Tibial nerve (tissue), 4 donors: ENCODE measurements at regions not wholly inside any gene's neighbourhood (a gene's known extent, or its start where the extent isn't known, plus 50 kb on each side); places are given as distances from the start of the nearest gene placed in this dataset.

Experiments
- DNase-seq, 2 donors: peaks; one replicate each; pipeline ENCODE4 v3.0.0-alpha.2; 2019; ENCODE audit warnings: low spot score in 2 of 2
- H3K27ac ChIP-seq, 4 donors: fragments of 200-600 bp; sonication (generic) in 3 of 4; one replicate each; pipeline ENCODE4 v1.5.1; 2017 to 2019; ENCODE audit warnings: mild to moderate bottlenecking in 1 of 4
- H3K27me3 ChIP-seq, 2 donors: fragments of 200-600 bp; sonication (generic) in 1 of 2; one replicate each; pipeline versions ENCODE4 v1.5.1 to v1.6.0; 2017 to 2019
- H3K36me3 ChIP-seq, 3 donors: fragments of 200-600 bp; sonication (generic); one replicate each; pipeline ENCODE4 v1.5.1; 2018 to 2019
- H3K4me1 ChIP-seq, 4 donors: fragments of 200-600 bp; sonication (generic) in 3 of 4; one replicate each; pipeline ENCODE4 v1.5.1; 2017 to 2019
- H3K4me3 ChIP-seq, 4 donors: fragments of 200-600 bp; sonication (generic) in 3 of 4; one replicate each; pipeline ENCODE4 v1.5.1; 2017 to 2019; ENCODE audit warnings: mild to moderate bottlenecking in 1 of 4, moderate library complexity in 1 of 4
- H3K9me3 ChIP-seq, 4 donors: fragments of 200-600 bp; sonication (generic) in 3 of 4; one replicate each; pipeline ENCODE4 v1.5.1; 2017 to 2019
- CTCF ChIP-seq, 5 experiments: fragments of 200-600 bp in 3 of 5; fragments of 450-650 bp in 2 of 5; sonication (generic) in 3 of 5; IDR thresholded peaks; one replicate each; pipeline ENCODE4 v1.5.1; 2016 to 2019; ENCODE audit warnings: antibody characterized with exemption in 5 of 5, mild to moderate bottlenecking in 3 of 5, moderate library complexity in 2 of 5
- EP300 ChIP-seq, 2 donors: sonication (generic); formaldehyde crosslinking; IDR thresholded peaks; one replicate each; pipeline ENCODE4 v1.6.1; 2017; ENCODE audit warnings: antibody characterized with exemption in 2 of 2, mild to moderate bottlenecking in 1 of 2
- POLR2A ChIP-seq, 2 donors: fragments of 450-650 bp; IDR thresholded peaks; one replicate each; pipeline ENCODE4 v1.6.1; 2017; ENCODE audit warnings: antibody characterized with exemption in 2 of 2, mild to moderate bottlenecking in 2 of 2, moderate library complexity in 2 of 2
- WGBS, 2 donors: methylation state at CpG; one replicate each; pipeline ENCODE4 v1.1.5; 2018; 5-methylcytosine and 5-hydroxymethylcytosine counted together

- 94 to 97% methylated on average over 1 of the region's 1 CpG for WGBS, 2 donors
- H3K27me3 ChIP-seq: no peaks in the 10 kb centered on the region
- no peaks in the 10 kb centered on the region for H3K36me3 ChIP-seq
Measured at GRCh38 chr5:155786108-155786507, 540.9 kb upstream of the SGCD start.

GRCh38 chr5:155792873-155793272 is 534.1 kb upstream of the SGCD start:
- no peak for DNase-seq

More at GRCh38 chr5:155786108-155786507, 540.9 kb upstream of the SGCD start:
- DNase-seq: no peak
- Histone ChIP-seq H3K4me1 (no peaks in the 10 kb centered on the region), H3K4me3 (no peak overlapping the region), H3K27ac (no peak overlapping the region), H3K9me3 (no peaks in the 10 kb centered on the region)
- TF ChIP-seq EP300 (IDR thresholded peaks at IDR 0.05) (no peak), CTCF (IDR thresholded peaks at IDR 0.05) (no peak), POLR2A (IDR thresholded peaks at IDR 0.05) (no peak)

GRCh38 chr5:155794795-155795194 is 532.2 kb upstream of the SGCD start:
- no peaks in the 10 kb centered on the region for H3K36me3 ChIP-seq
- TF ChIP-seq POLR2A (IDR thresholded peaks at IDR 0.05): no peak
- no peak for TF ChIP-seq CTCF (IDR thresholded peaks at IDR 0.05)
- TF ChIP-seq EP300 (IDR thresholded peaks at IDR 0.05): no peak
- DNase-seq: no peak
- no peak overlapping the region for H3K4me3 ChIP-seq
- peaks cover 0 to 46% (median 16%) of the 10 kb centered on the region in 4 donors for H3K9me3 ChIP-seq
- H3K4me1 ChIP-seq: no peaks in the 10 kb centered on the region
- no peak overlapping the region for H3K27ac ChIP-seq
- H3K27me3 ChIP-seq: no peaks in the 10 kb centered on the region

More at GRCh38 chr5:155792873-155793272, 534.1 kb upstream of the SGCD start:
- peaks cover 0 to 46% (median 16%) of the 10 kb centered on the region in 4 donors for H3K9me3 ChIP-seq
- no peaks in the 10 kb centered on the region for H3K36me3 ChIP-seq
- H3K4me3 ChIP-seq: no peak overlapping the region
- WGBS, 2 donors: 61 to 80% methylated on average over 1 of the region's 1 CpG
- H3K4me1 ChIP-seq: no peaks in the 10 kb centered on the region
- H3K27me3 ChIP-seq: no peaks in the 10 kb centered on the region
- H3K27ac ChIP-seq: no peak overlapping the region
- TF ChIP-seq CTCF (IDR thresholded peaks at IDR 0.05) (no peak), POLR2A (IDR thresholded peaks at IDR 0.05) (no peak), EP300 (IDR thresholded peaks at IDR 0.05) (no peak)

- Histone ChIP-seq H3K36me3 (no peaks in the 10 kb centered on the region), H3K4me3 (no peak overlapping the region), H3K27me3 (no peaks in the 10 kb centered on the region), H3K27ac (no peak overlapping the region), H3K9me3 (peaks cover 0 to 24% (median 10%) of the 10 kb centered on the region in 4 donors), H3K4me1 (no peaks in the 10 kb centered on the region)
- 73 to 75% methylated on average over 6 of the region's 6 CpGs for WGBS, 2 donors
- DNase-seq: no peak
- TF ChIP-seq POLR2A (IDR thresholded peaks at IDR 0.05) (no peak), CTCF (IDR thresholded peaks at IDR 0.05) (no peak), EP300 (IDR thresholded peaks at IDR 0.05) (no peak)
Measured at GRCh38 chr5:155799308-155799707, 527.7 kb upstream of the SGCD start.

GRCh38 chr5:155807884-155808576 is 518.9 kb upstream of the SGCD start:
- Histone ChIP-seq H3K27ac (no peak overlapping the region), H3K36me3 (no peaks in the 10 kb centered on the region), H3K27me3 (no peaks in the 10 kb centered on the region), H3K4me1 (no peaks in the 10 kb centered on the region), H3K4me3 (no peak overlapping the region), H3K9me3 (no peaks in the 10 kb centered on the region)
- 66 to 72% methylated on average over 3 of the region's 3 CpGs for WGBS, 2 donors
- no peak for DNase-seq
- TF ChIP-seq CTCF (IDR thresholded peaks at IDR 0.05): no peak
